ENCODE measurements at regions not wholly inside any gene's neighbourhood (a gene's known extent, or its start where the extent isn't known, plus 50 kb on each side); places are given as distances from the start of the nearest gene placed in this dataset.

DNA sequence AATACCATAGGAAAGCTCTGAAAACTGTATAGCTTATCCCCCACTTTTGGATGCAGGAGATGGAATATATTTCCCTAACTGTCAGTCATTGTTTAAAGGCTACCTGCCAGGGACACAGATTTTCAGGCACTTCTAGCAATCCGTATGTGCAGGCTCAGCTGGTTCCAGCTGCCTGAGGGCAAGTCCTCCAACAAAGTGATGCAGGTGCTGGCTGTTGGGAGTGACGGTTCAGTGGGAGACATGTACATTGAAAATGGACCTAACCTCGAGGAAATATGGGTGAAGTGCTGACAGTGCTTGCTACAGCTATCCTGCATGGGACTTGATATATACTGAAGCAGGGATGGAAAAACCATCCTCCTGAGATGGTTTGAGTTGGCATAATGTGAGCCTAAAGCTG, 153.1 kb upstream of the GAP43 start:
- no peak for DNase-seq (ENCODE audit: low spot score)

DNA sequence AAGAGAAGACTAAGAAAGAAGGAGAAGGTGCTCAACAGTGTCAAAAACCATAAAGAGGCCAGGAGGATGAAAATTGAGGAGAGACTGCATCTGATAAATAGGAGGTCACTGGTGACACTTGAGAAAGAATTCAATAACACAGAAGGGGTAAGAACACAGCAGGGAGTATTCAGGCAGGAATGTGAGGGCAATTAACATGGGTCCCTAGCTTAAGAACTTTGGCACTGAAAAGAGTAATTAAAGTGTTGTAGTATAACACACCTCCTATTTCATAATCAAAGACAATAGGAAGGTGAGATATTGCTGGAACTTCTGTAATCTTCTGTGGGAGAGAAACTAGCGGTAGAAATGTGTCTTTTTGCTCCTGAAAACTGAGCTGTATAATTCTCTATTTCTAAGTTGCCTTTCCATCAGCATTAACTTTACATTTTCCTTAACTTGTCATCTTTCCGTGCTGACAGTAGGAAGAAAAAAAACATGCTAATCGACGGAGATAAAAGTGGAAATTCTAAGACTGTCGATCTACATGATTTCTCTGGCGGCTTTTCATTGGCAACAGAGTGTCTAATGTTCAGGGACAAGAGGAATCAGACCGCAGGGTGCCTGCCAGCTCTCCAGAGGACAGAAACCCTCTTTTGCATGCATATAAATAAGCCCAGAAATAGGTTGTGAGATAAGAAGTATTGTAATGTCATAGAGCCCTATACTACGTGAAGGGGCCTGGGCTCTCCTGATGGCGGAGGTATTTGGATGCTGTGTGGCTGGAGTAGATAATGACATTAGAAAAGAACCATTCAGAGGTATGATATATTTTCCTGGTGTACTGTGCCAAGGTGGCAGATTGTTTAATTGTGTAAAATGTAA, 147.9 kb upstream of the GAP43 start:
- DNase-seq (ENCODE audit: low spot score) = no peak

GRCh38 chr3:115476472-115476871, 146.8 kb upstream of the GAP43 start:
- no peak for DNase-seq (ENCODE audit: low spot score)

GRCh38 chr3:115478359-115478758, 145.0 kb upstream of the GAP43 start:
- DNase-seq (ENCODE audit: low spot score) = no peak

DNA sequence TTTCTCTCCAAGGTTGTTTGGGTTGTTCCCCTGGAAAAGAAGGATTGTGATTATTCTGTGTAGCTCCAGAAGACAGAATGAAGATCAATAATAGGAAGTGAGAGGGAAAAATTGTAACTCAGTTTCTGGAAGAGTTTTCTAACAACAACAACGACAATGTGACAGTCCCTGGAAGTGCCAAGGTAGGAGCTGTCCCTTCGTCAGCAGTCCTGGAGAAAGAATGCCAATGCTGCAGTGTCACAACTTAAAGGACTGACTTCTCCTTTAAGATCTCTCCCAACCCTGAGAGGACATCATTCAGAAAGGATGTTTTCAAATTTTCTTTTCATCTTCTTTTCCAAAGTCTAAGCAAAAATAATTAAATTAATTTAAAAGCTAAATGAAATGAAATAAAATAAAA, 136.4 kb upstream of the GAP43 start:
- DNase-seq (ENCODE audit: low spot score) = no peak

DNA sequence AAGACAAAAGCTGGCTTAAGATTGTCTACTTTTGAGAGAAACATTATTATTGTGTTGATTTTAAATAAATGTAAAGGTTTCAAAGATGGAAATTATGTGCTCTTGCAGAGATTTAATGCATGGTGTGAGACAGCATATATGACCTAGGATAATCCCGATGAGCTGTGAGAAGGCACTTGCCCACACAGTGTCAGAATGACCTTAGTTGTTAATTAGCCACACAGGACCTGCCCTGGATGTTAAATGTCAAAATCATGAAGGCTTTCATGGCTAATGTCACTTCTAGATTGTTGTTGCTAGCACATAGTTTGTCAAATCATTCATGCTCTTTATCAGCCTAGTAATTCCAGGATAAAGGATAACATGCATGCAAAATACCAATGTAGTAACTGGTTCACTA, 135.3 kb upstream of the GAP43 start:
- DNase-seq (ENCODE audit: low spot score) = no peak

DNA sequence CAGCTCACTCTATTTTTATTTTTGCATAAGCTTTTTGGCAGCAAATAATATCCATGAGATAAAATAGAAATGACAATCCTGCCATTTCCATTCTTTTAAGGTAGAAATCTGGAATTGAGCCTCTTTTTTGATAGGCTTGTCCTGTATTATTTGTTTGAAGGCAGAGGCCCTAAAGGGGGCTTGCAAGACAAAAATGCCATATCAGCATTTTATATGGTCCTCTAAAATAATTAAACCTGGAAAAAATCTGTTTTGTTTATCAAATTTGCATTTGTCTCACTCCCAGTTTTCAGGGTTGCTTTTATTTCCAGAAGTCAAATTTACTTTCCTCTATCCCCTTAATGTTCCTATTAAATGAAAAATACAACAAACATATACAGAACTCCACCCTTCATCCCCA, 134.9 kb upstream of the GAP43 start:
- DNase-seq (ENCODE audit: low spot score) = no peak

DNA sequence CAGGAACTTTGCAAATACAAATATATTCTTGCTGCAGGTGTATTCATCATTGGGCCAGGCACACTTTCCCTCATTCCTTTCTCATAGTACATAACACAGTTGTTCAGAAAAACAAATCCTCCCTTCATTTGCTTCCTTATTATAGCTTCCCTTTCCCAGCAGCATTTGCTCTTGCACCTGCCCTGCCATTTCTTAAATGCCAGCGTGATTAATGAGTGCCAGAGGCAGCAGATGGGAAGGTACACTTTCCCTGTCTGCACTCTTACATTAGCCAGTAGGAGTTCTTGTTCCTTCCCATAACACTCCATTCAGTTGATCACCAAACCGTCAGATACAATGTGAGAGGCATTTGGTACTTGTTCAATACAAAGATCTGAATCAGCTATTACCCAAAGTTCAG, 128.5 kb upstream of the GAP43 start:
- DNase-seq (ENCODE audit: low spot score) = no peak

DNA sequence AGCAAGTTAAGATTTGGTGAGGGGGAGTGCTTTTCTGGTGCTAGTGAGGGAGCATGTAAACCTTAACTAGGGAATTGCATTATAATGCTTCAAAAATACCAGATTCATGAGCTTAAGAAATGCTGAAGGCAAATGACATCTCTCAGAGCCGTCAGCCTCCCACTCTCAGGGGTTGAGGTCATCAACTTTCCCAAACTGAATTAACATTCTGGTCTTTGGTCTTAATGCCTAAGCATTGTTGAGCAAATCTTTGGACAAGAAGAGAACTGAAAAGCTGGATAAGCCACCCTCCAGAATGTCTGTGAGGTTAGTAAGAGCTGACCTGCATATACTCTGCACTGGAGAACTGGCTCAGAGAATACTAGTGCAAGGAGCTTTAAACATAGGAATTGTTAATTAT, 124.9 kb upstream of the GAP43 start:
- no peak for DNase-seq (ENCODE audit: low spot score)

DNA sequence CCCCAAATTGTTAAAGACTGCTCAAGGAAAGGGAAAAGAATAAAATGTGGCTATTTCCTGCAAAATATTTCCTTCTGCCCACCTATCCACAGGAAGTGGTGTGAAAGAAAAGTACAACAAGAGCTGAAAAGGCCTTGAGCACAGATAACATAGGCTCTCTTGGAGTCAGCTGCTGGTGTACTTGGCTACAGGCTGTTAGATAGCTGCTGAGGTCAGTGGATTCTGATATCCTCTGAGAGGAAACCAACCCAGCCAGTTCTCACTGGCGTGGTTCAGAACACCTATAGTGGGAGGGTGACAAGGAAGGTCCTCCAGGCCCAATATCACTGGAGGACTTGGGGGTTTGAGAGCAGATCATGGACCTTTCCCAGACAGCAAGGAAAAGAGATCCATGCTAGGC, 124.4 kb upstream of the GAP43 start:
- DNase-seq (ENCODE audit: low spot score) = no peak

DNA sequence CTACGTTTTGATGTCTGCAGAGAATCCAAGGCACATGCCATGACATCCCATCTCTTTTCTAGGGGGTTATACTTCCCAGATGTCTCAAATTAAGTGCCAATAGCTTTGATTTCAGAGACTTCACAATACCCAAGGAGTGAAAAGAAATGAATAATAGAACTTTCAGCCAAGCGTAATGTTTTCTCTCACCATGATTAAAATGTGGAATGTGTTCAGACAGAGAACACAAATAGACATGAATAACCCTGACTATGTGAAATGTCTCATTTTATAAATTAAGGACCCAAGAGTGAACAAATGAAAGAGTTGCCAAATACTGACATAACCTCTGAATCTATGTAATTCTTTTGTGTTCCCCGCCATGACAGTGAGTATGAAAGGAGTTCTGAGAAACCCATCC, 123.6 kb upstream of the GAP43 start:
- no peak for DNase-seq (ENCODE audit: low spot score)

GRCh38 chr3:115500795-115501194, 122.5 kb upstream of the GAP43 start:
- DNase-seq (ENCODE audit: low spot score) = no peak

DNA sequence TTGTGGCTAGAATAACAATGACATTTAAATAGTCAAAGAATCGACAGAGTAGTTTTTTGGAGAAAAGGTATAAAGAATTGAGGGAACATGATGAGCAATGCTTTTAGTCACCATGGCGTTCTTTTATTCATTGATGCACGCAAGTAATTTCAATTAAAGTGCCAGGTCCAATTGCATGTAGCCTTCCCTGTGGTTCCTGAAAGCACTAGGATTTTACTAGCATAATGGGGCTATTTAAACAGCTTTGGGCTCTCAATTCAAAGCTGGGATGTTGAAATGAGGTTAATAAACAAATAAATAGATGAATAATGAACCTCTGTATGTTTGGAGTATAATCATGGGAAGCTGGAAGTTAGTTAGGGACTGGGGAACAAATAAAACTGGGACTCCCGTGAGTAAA, 121.2 kb upstream of the GAP43 start:
- DNase-seq (ENCODE audit: low spot score) = no peak

GRCh38 chr3:115503394-115503793, 119.9 kb upstream of the GAP43 start:
- no peak for DNase-seq (ENCODE audit: low spot score)

DNA sequence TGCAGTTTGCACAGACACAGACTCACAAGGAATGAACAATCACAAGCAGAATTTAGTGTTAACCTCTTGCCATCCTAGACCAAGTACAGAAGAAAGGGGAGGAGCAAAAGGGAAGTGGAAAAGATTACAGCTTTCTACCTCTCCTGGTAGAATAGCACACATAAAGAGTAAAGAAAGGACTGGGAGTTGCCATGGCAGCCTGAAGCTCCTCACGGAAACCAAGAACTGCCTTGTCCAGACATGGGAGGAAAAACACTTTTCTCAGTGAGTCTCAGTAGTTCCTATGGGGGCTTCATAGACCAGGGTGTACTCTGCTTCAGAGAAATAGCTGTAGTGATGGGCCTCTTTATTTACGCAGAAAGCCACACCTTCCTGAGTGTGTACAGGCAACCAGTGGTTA, 114.7 kb upstream of the GAP43 start:
- DNase-seq (ENCODE audit: low spot score) = no peak

DNA sequence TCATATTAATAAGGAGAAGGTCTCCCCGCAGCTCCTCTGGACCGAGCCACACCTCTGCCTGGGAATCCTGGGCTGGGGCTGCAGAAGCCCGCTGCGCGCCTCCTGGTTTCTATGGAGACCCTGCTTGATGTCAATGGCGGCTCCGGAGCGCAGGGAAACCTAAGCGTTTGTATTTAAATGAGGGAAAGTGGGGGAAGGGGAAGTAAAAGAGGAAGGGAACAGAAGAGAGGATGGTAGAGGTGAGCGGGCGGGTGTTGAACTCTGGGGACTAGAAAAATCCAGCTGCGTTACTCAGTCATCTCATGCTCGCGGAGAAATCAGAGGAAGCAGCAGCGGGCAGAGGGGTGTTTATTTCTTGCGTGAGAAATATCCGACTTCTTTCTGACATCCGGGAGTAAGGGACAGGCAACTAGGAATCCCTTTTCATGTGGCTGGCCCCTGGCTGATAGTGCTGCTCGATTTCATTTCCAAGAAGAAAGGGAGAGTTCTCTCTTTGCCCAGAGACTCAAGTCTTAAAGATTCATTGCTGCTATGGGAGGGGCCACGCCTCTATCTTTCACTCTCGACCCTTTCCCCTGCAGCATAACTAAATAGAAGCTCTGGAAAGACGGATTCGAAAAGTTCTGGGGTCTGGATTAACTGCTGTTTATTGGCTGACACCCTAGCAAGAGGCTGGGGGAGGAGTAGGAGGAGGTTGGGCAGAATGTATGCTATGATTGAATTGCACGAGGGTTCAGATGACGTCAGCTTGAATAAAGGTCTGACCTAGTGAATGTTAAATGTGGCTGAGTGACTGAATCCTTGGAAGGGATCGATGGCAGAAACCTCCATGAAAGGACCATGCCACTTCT, 110.5 kb upstream of the GAP43 start:
- DNase-seq (ENCODE audit: low spot score) = peak; percentile 48

GRCh38 chr3:115513416-115513800, 109.9 kb upstream of the GAP43 start:
- no peak for DNase-seq (ENCODE audit: low spot score)

DNA sequence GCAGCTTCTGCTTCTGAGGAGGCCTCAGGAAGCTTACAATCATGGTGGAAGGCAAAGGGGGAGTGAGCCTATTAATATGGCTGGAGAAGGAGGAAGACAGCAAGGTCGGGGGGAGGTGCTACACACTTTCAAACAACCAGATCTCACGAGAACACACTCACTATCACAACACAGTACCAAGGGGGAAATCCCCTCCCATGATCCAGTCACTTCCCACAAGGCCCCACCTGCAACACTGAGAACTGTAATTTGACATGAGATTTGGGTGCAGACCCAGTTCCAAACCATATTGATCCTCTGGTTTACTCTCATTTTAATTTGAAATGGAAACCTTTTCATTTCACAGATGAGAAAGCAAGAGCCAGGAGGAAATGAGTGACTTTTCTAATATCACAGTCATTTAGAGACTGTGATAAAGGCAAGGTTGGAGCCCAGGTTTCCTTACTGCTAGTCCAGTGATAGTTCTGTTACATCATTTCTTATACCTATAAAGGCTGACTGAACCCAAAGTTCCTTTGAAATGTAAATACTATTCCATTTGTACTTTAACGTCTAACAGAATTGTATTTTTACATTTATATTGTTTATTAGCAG, 105.8 kb upstream of the GAP43 start:
- no peak for DNase-seq (ENCODE audit: low spot score)

- DNase-seq (ENCODE audit: low spot score) = peak; percentile 68
These were observed 105.0 kb upstream of the GAP43 start for GRCh38 chr3:115518100-115518852.

DNA sequence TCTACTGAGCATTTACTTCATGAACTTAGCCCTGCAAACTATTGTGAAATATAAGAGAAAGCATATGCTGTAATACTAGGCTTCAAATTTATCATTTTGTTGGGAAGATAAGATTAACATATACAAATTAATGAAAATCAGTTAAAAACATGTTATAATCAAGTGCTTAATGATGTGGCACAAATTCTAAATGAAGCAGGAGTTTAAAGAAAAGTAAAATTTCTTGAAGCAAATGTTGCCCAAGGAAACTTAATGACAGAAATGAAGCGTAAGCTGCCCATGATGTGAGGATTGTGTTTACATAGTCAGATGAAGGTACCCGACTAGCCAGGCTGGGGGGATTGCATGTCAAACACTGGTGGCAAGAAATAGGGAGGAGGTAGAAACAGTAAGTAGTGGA, 103.1 kb upstream of the GAP43 start:
- no peak for DNase-seq (ENCODE audit: low spot score)

- DNase-seq (ENCODE audit: low spot score) = no peak
These were observed 102.6 kb upstream of the GAP43 start for GRCh38 chr3:115520651-115521245.

DNA sequence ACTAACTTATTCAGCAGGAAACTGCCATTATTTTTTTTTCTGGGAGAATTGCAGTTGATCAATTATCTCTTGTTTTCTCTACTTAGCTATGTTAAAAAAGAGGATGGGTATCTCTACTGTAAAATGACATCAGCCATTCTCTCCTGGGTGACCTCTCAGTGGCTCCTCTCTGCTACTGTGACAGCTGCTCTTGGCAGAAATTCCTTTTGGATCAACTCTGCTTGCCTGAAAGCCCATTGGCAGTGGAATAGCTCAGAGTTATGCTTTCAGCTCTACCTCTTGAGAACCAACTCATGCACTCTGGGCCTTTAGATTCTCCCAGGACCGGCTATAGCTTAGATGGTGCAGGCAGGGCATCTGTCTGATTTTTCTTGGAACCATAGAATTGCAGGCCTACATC, 99.9 kb upstream of the GAP43 start:
- no peak for DNase-seq (ENCODE audit: low spot score)

All from COLO829 (cell line).